T-cell (primary cell): ENCODE measurements at regions not wholly inside any gene's neighbourhood (a gene's known extent, or its start where the extent isn't known, plus 50 kb on each side); places are given as distances from the start of the nearest gene placed in this dataset.
"Not testable (repeated sequence)": the region's sequence is repeated elsewhere in the genome, so short reads cannot be mapped to it uniquely, and the experiment has no call there.

Experiments
- ATAC-seq, 4 experiments: fragments of 200-7000 bp in 3 of 4; fragments of 150-1000 bp in 1 of 4; cut with Tn5 transposase; replicated peaks in 1 of 4; 1 replicate in 3 of 4; 2 replicates in 1 of 4; pipeline ENCODE4 v1.10.0; 2021; ENCODE audit warnings: moderate library complexity in 3 of 4, mild to moderate bottlenecking in 2 of 4, moderate number of reproducible peaks in 1 of 4
- CTCF ChIA-PET, 2 donors: fragments of 300-600 bp; sonication (Branson Sonifier 250); formaldehyde crosslinking; loops; one replicate each; lab custom pipeline; 2022; ENCODE audit warnings: antibody characterized with exemption in 2 of 2; lab: Charles Lee
- POLR2A ChIA-PET, 2 donors: fragments of 300-600 bp; sonication (Branson Sonifier 250); formaldehyde crosslinking; loops; one replicate each; lab custom pipeline; 2022; ENCODE audit warnings: antibody characterized with exemption in 2 of 2; lab: Charles Lee
- DNase-seq, 35 experiments: peaks; one replicate each; pipeline versions ENCODE4 v3.0.0 to v3.0.0-alpha.2; 2013 to 2023
- H3K27ac ChIP-seq: one replicate; pipeline ENCODE4 v1.5.1; 2013; ENCODE audit warnings: low read length
- H3K27me3 ChIP-seq, 2 experiments: replicated peaks in 1 of 2; 1 replicate in 1 of 2; 2 replicates in 1 of 2; pipeline versions ENCODE4 v1.6.1 to v1.7.0; 2013; ENCODE audit warnings: low read length in 1 of 2, mixed read lengths in 1 of 2; ENCODE audit not compliant: control insufficient read depth in 2 of 2, insufficient read depth in 2 of 2; ENCODE audit errors: extremely low read depth in 1 of 2
- H3K36me3 ChIP-seq, 2 donors: 1 replicate in 1 of 2; 2 replicates in 1 of 2; pipeline versions ENCODE4 v1.6.1 to v1.7.0; 2013; ENCODE audit warnings: low read length in 1 of 2; ENCODE audit not compliant: control insufficient read depth in 2 of 2, insufficient read depth in 1 of 2; ENCODE audit errors: extremely low read depth in 1 of 2
- H3K4me1 ChIP-seq, 2 experiments: 1 replicate in 1 of 2; 2 replicates in 1 of 2; pipeline versions ENCODE4 v1.6.1 to v1.7.0; 2013; ENCODE audit warnings: low read length in 2 of 2, mixed read lengths in 1 of 2; ENCODE audit not compliant: insufficient read depth in 2 of 2, control insufficient read depth in 1 of 2; ENCODE audit errors: extremely low read depth in 1 of 2
- H3K4me3 ChIP-seq, 2 donors: 1 replicate in 1 of 2; 2 replicates in 1 of 2; pipeline versions ENCODE4 v1.5.1 to v1.7.0; 2013; ENCODE audit warnings: mild to moderate bottlenecking in 2 of 2, low read length in 1 of 2, moderate library complexity in 1 of 2; ENCODE audit not compliant: control insufficient read depth in 1 of 2; ENCODE audit errors: extremely low read depth in 1 of 2
- H3K9me3 ChIP-seq: 2 replicates; pipeline ENCODE4 v1.7.0; 2013
- H3K27ac Mint-ChIP-seq, 2 donors: one replicate each; pipeline ENCODE4 v1.8.0; 2020 to 2021; ENCODE audit warnings: mild to moderate bottlenecking in 2 of 2, mixed read lengths in 2 of 2
- H3K27me3 Mint-ChIP-seq, 2 donors: one replicate each; pipeline ENCODE4 v1.8.0; 2021 to 2022; ENCODE audit warnings: mixed read lengths in 2 of 2
- H3K36me3 Mint-ChIP-seq: one replicate; pipeline ENCODE4 v1.8.0; 2021; ENCODE audit warnings: mixed read lengths
- H3K4me1 Mint-ChIP-seq, 3 donors: one replicate each; pipeline ENCODE4 v1.8.0; 2020 to 2022; ENCODE audit warnings: mixed read lengths in 3 of 3, mild to moderate bottlenecking in 1 of 3
- H3K4me3 Mint-ChIP-seq, 3 donors: one replicate each; pipeline ENCODE4 v1.8.0; 2020 to 2022; ENCODE audit warnings: mild to moderate bottlenecking in 3 of 3, mixed read lengths in 3 of 3, moderate library complexity in 3 of 3
- H3K9me3 Mint-ChIP-seq, 3 donors: one replicate each; pipeline ENCODE4 v1.8.0; 2020 to 2022; ENCODE audit warnings: mixed read lengths in 3 of 3
- WGBS: methylation state at CpG from one replicate; pipeline ENCODE4 v1.1.5; 2013; ENCODE audit warnings: missing lambda C conversion rate; ENCODE audit not compliant: insufficient coverage; 5-methylcytosine and 5-hydroxymethylcytosine counted together

DNA sequence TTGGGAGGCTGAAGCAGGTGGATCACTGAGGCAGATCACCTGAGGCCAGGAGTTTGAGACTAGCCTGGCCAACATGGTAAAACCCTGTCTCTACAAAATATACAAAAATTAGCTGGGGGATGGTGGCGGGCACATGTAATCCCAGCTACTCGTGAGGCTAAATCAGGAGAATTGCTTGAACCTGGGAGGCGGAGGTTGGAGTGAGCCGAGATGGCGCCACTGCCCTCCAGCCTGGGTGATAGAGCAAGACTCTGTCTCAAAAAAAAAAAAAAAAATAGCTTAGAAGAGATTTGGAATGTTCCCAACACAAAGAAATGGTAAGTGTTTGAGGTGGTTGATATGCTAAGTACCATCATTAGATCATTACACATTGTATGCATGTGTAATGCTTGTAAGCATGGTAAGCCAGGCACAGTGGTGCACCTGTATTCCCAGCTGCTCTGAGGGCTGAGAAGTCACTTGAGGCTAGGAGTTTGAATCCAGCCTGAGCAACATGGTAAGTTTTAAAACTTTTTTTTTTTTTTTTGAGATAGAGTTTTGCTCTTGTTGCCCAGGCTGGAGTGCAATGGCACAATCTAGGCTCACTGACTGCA, 77.8 kb upstream of the CAB39 start:
- ATAC-seq, H3K27ac ChIP-seq, H3K4me3 Mint-ChIP-seq, H3K4me3 ChIP-seq, H3K27ac Mint-ChIP-seq, H3K27me3 ChIP-seq, H3K36me3 ChIP-seq, H3K27me3 Mint-ChIP-seq, H3K9me3 ChIP-seq, H3K36me3 Mint-ChIP-seq, H3K9me3 Mint-ChIP-seq, H3K4me1 ChIP-seq, DNase-seq: not testable (repeated sequence)
- ChIA-PET CTCF (interaction anchor here in 1 of 2 donors (0.6 kb wide), 2 partner anchors 19 to 567 kb away, joined by 3 read pairs; no protein-coding TSS in a partner anchor), POLR2A (interaction anchor here (0.6 to 0.7 kb wide), 3 partner anchors 10 to 821 kb away, joined by 3 to 5 read pairs (median 4); no protein-coding TSS in a partner anchor)
- no CpG with 5 or more reads among the region's 5 CpGs for WGBS
- peaks cover 9 to 12% (median 9%) of the 10 kb centered on the region in 3 donors for H3K4me1 Mint-ChIP-seq

DNA sequence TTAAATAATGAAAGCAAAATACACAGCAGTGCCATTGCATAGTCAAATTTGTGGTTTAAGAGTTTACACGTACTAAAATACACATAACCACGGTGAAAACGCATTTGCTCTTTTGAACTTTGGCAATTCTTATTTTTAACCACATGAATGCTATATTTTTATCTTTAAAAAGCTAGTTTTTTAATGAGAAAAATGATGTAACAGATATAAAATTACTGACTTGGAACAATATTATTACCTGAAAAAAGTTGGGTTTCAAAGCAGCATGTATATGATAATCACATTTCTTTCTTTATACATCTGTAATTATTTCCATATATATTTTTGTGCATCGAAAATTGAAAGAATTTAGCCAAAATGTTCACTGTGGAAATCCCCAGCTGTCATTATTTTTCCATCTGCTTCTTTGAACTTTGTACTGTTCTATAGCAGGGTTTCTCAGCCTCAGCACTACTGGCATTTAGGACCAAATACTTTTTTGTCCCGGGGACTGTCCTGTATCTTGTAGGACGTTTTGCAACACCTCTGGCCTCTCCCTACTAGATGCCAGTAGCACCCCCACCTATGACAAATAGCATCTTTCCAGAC, 75.9 kb upstream of the CAB39 start:
- H3K9me3 ChIP-seq, result no peaks in the 10 kb centered on the region
- no peak overlapping the region for H3K27ac ChIP-seq
- no peak overlapping the region for H3K4me3 Mint-ChIP-seq
- no peaks in the 10 kb centered on the region for H3K27me3 Mint-ChIP-seq
- H3K36me3 Mint-ChIP-seq, result no peaks in the 10 kb centered on the region
- ATAC-seq (peak in 1 of 4 experiments; percentile 44), DNase-seq (no peak)
- H3K36me3 ChIP-seq, result no peaks in the 10 kb centered on the region
- WGBS, result no CpG with 5 or more reads among the region's 6 CpGs
- H3K27me3 ChIP-seq, result no peaks in the 10 kb centered on the region
- POLR2A ChIA-PET, result interaction anchor here in 1 of 2 donors (0.6 kb wide), 1 partner anchor 613 kb away, joined by 3 read pairs; no protein-coding TSS in a partner anchor
- CTCF ChIA-PET, result no interaction called here
- H3K9me3 Mint-ChIP-seq, result no peaks in the 10 kb centered on the region
- H3K4me1 Mint-ChIP-seq, result peaks cover 10 to 13% (median 11%) of the 10 kb centered on the region in 3 donors
- H3K27ac Mint-ChIP-seq, result no peak overlapping the region
- H3K4me3 ChIP-seq, result no peak overlapping the region
- peaks cover 0 to 4% of the 10 kb centered on the region in 2 experiments for H3K4me1 ChIP-seq

DNA sequence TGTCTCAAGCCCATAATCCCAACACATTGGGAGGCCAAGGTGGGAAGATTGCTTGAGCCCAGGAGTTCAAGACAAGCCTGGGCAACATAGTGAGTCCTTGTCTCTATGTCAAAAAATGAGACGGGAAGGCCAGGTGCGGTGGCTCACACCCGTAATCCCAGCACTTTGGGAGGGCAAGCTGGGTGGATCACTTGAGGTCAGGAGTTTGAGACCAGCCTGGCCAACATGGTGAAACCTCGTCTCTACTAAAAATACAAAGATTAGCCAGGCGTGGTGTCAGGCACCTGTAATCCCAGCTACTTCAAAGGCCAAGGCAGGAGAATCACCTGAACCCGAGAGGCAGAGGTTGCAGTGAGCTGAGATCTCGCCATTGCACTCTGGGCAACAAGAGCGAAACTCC, 75.2 kb upstream of the CAB39 start:
- DNase-seq, H3K36me3 Mint-ChIP-seq, H3K27me3 ChIP-seq, H3K4me3 Mint-ChIP-seq, H3K4me3 ChIP-seq, H3K9me3 ChIP-seq, H3K36me3 ChIP-seq, H3K9me3 Mint-ChIP-seq, ATAC-seq, H3K27ac ChIP-seq, H3K27ac Mint-ChIP-seq, H3K27me3 Mint-ChIP-seq, H3K4me1 ChIP-seq, POLR2A ChIA-PET: not testable (repeated sequence)
- WGBS, result 79% methylated on average over 6 of the region's 8 CpGs
- peaks cover 17 to 20% (median 17%) of the 10 kb centered on the region in 3 donors for H3K4me1 Mint-ChIP-seq
- CTCF ChIA-PET, result interaction anchor here in 1 of 2 donors (0.7 kb wide), 1 partner anchor 362 kb away, joined by 3 read pairs; no protein-coding TSS in a partner anchor

DNA sequence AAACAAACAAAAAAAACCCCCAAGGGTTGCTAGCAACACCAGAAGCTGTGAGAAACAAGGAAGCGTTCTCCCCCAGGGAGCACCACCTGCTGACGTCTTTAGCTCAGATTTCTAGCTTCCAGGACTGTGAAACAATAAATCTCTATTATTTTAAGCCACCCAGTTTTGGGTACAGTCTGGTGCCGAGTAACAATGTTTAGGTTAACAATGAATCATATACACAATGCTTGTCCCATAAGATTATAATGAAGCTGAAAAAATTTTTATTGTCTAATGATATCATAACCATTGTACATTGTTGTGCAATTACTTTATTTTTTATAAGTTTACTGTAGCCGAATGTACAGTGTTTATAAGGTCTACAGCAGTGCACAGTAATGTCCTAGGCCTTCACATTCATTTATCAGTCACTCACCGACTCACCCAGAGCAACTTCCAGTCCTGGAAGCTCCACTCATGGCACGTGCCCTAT, 72.1 kb upstream of the CAB39 start:
- ATAC-seq, result no peak
- Histone ChIP-seq H3K27me3 (no peaks in the 10 kb centered on the region), H3K4me3 (no peak overlapping the region), H3K9me3 (no peaks in the 10 kb centered on the region), H3K4me1 (peaks cover 16 to 30% of the 10 kb centered on the region in 2 experiments), H3K27ac (no peak overlapping the region), H3K36me3 (no peaks in the 10 kb centered on the region)
- no peaks in the 10 kb centered on the region for H3K27me3 Mint-ChIP-seq
- H3K27ac Mint-ChIP-seq, result no peak overlapping the region
- CTCF ChIA-PET, result no interaction called here
- POLR2A ChIA-PET, result no interaction called here
- peaks cover 35 to 40% (median 36%) of the 10 kb centered on the region in 3 donors for H3K4me1 Mint-ChIP-seq
- WGBS, result no CpG with 5 or more reads among the region's 6 CpGs
- no peaks in the 10 kb centered on the region for H3K9me3 Mint-ChIP-seq
- no peak for DNase-seq
- H3K36me3 Mint-ChIP-seq, result no peaks in the 10 kb centered on the region
- no peak overlapping the region for H3K4me3 Mint-ChIP-seq

DNA sequence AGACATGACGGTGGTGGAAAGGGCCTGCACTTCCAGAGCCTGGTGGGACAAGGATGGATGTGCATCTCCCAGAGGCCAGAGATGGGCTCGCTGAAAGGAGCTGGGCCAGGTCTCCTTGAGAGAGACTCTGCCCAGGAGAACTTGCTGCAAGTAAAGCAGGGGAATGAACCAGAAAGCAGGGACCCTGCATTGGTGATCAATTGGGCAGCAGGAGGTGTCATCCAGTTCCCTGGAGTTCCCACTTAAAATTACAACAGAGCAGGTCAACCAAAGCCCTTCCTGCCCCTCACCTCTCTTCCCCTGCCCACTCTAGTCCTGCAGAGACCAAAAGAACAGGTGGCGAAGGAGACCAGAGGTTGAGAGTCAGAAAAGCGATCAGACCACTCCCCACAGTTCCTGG, 69.7 kb upstream of the CAB39 start:
- H3K27ac ChIP-seq, result peak overlapping the region; percentile 79
- H3K27ac Mint-ChIP-seq, result peak overlapping the region; percentile 97 to 98
- no peaks in the 10 kb centered on the region for H3K36me3 Mint-ChIP-seq
- H3K36me3 ChIP-seq, result no peaks in the 10 kb centered on the region
- peak overlapping the region in 1 of 3 donors; percentile 63 for H3K4me3 Mint-ChIP-seq
- DNase-seq (no peak), ATAC-seq (no peak)
- peaks cover 26 to 28% (median 28%) of the 10 kb centered on the region in 3 donors for H3K4me1 Mint-ChIP-seq
- ChIA-PET POLR2A (no interaction called here), CTCF (interaction anchor here in 1 of 2 donors (0.5 kb wide), 1 partner anchor 36 kb away, joined by 3 read pairs; no protein-coding TSS in a partner anchor)
- H3K9me3 Mint-ChIP-seq, result no peaks in the 10 kb centered on the region
- H3K27me3 ChIP-seq, result no peaks in the 10 kb centered on the region
- peaks cover 14 to 30% of the 10 kb centered on the region in 2 experiments for H3K4me1 ChIP-seq
- H3K4me3 ChIP-seq, result no peak overlapping the region
- H3K9me3 ChIP-seq, result no peaks in the 10 kb centered on the region
- WGBS, result 100% methylated on average over 2 of the region's 4 CpGs
- no peaks in the 10 kb centered on the region for H3K27me3 Mint-ChIP-seq

DNA sequence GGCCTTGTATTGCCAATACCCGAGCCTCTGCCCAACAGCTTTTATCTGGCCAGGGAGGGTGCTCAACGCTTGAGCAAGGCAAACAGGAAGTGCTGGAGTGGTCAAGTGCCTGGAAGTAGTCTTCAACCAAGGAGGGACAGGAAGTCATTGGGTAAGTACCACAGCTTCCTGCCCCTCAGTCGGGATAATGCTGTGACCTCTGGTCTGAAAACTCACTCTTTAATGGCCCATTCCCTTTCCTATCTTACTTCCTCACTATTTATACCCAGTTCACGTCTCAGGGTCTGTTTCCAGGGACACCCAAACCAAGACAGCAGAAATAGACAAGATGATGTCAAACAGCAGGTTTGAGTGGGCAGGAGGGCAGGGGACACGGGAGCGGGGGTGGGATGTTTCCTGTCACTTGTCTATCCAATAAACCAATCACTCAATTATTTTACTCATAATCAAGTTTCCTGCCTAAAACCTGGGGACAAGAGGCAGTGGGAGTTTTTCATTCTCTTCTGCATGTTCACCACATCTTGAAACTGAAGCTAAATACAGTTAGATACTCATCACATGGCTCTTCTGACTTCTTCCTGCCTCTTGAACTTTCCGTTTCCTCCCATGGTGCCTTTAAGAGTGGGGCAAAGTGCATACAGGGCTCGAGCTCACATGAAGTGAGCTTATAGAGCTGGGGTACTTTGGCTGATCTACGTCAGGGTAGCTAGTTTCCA, 68.9 kb upstream of the CAB39 start:
- H3K9me3 ChIP-seq, result no peaks in the 10 kb centered on the region
- H3K9me3 Mint-ChIP-seq, result no peaks in the 10 kb centered on the region
- no peaks in the 10 kb centered on the region for H3K36me3 Mint-ChIP-seq
- H3K27me3 ChIP-seq, result no peaks in the 10 kb centered on the region
- peak overlapping the region; percentile 47 to 63 (median 55) for H3K4me3 Mint-ChIP-seq
- 4% methylated on average over 4 of the region's 9 CpGs for WGBS
- no peaks in the 10 kb centered on the region for H3K27me3 Mint-ChIP-seq
- peak overlapping the region; percentile 79 for H3K27ac ChIP-seq
- H3K4me3 ChIP-seq, result no peak overlapping the region
- peak in 17 of 35 experiments; percentile 20 to 71 (median 37) for DNase-seq
- peaks cover 14 to 30% of the 10 kb centered on the region in 2 experiments for H3K4me1 ChIP-seq
- peak; percentile 96 to 99 (median 99) for ATAC-seq
- CTCF ChIA-PET, result interaction anchor here (0.5 to 1.0 kb wide), 6 partner anchors 16 to 154 kb away, joined by 3 read pairs; no protein-coding TSS in a partner anchor
- POLR2A ChIA-PET, result interaction anchor here (0.6 to 0.7 kb wide), 7 partner anchors 31 to 155 kb away, joined by 3 to 4 read pairs (median 3); no protein-coding TSS in a partner anchor
- peak overlapping the region; percentile 97 to 98 for H3K27ac Mint-ChIP-seq
- H3K36me3 ChIP-seq, result no peaks in the 10 kb centered on the region
- peaks cover 26 to 31% (median 28%) of the 10 kb centered on the region in 3 donors for H3K4me1 Mint-ChIP-seq
